ENCODE measurements at regions not wholly inside any gene's neighbourhood (a gene's known extent, or its start where the extent isn't known, plus 50 kb on each side); places are given as distances from the start of the nearest gene placed in this dataset.

DNA sequence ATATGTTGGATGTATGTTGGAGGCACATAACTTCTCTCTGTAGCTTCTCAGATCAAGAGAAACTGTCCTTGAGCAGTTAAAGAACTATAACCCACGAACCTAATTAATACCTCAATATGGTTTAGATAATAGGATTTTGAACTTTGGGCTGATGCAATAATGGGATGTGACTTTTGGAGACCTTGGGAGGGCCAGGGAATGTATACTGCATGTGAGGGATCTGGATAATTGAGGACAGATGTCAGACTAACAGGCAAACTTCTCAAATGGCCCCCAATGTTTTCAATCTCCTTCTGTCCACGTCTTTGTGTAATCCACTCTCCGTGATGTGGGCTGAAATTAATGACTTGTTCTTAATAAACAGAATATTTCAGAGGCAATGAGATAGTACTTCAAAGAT lies 202.2 kb upstream of the FAT4 start:
- DNase-seq: no peak
- Mint-ChIP-seq H3K9me3 (peaks cover 0 to 6% of the 10 kb centered on the region in 2 donors), H3K27me3 (no peaks in the 10 kb centered on the region), H3K4me3 (no peak overlapping the region), H3K27ac (no peak overlapping the region), H3K4me1 (no peaks in the 10 kb centered on the region)
- ATAC-seq: no peak

DNA sequence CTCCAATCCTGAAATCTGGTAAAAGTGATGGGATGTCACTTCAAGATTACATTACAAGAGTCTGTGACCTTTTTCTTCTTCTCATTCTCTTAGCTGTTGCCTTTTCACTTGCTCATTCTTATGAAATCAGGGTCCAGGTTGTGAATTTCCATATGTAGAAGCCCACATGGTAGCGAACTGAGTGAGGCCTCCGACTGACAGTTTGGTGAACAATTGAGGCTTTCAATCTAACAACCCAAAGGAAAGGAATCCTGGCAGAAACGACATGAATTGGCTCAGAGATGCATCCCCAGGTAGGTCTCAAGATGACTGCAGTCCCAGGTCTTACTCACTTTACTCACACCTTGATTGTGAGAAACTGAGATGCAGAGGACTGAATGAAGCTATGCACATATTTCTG lies 203.4 kb upstream of the FAT4 start:
- Mint-ChIP-seq H3K9me3 (peaks cover 0 to 6% of the 10 kb centered on the region in 2 donors), H3K27ac (no peak overlapping the region), H3K4me3 (no peak overlapping the region), H3K27me3 (no peaks in the 10 kb centered on the region), H3K4me1 (no peaks in the 10 kb centered on the region)
- ATAC-seq (no peak), DNase-seq (no peak)

DNA sequence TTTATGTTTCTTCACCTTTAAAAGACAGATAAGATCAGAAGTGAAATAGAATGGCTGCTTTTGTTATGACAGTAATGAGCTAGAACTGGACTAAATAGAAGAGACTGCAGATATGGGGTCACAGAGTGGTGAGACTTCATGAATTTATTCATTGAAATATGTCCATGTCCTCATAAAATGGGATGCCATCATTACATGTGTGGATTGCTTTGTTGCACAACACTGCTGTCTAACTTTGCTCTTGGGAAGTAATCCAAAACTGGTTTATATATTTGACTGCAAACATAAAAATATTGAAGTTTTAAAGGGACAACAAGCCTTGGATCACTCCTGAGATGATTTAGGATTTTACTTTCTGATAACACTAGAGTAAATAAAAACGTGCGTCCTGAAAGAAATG lies 209.2 kb upstream of the FAT4 start:
- H3K27ac Mint-ChIP-seq: no peak overlapping the region
- no peak for ATAC-seq
- no peak overlapping the region for H3K4me3 Mint-ChIP-seq
- no peaks in the 10 kb centered on the region for H3K27me3 Mint-ChIP-seq
- no peaks in the 10 kb centered on the region for H3K4me1 Mint-ChIP-seq
- no peak for DNase-seq
- H3K9me3 Mint-ChIP-seq: no peaks in the 10 kb centered on the region

GRCh38 chr4:125104616-125105015 lies 210.1 kb upstream of the FAT4 start:
- Mint-ChIP-seq H3K27me3 (no peaks in the 10 kb centered on the region), H3K4me3 (no peak overlapping the region), H3K27ac (no peak overlapping the region), H3K9me3 (no peaks in the 10 kb centered on the region), H3K4me1 (no peaks in the 10 kb centered on the region)
- ATAC-seq (no peak), DNase-seq (no peak)

DNA sequence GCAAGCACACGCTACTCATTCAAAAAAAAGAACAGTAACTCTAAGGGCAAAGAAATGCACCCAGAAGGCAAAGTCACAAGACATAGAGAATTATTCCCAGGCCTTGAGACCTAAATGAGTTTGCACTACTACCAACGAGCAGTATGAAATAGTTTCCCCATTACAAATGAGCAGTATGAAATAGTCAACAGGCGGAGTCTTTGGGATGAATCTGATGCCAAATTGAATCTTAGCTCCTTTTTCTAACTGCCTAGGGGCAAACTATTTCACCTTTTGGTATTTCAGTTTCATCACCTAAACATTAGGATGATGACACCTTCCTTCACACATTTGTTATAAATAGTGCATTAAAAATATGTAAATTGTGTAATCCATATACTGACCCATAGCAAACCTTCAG lies 213.0 kb upstream of the FAT4 start:
- Mint-ChIP-seq H3K27ac (no peak overlapping the region), H3K9me3 (no peaks in the 10 kb centered on the region), H3K4me1 (no peaks in the 10 kb centered on the region), H3K4me3 (no peak overlapping the region), H3K27me3 (no peaks in the 10 kb centered on the region)
- DNase-seq (no peak), ATAC-seq (no peak)

DNA sequence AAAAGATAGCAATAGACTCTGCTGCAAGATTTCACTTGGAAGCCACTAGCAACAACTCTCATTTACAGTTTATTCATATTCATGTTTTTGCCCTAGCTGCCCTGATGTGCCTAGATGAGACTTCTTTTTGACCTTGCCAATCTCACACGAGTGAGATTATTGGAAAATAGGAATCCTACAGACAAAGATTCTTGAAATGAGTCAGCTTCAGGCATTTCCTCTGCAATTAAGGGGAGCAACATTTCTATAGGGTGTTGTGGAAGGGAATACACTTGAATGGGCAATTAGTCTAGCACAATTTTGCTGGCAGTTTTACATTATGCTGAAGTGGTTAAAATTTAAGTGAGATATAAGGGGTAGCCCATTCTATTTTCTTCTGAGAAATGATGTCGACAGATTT lies 217.0 kb upstream of the FAT4 start:
- DNase-seq (no peak), ATAC-seq (no peak)
- no peak overlapping the region for H3K4me3 Mint-ChIP-seq
- no peaks in the 10 kb centered on the region for H3K4me1 Mint-ChIP-seq
- H3K27ac Mint-ChIP-seq: no peak overlapping the region
- H3K9me3 Mint-ChIP-seq: peaks cover 0 to 4% of the 10 kb centered on the region in 2 donors
- H3K27me3 Mint-ChIP-seq: no peaks in the 10 kb centered on the region

DNA sequence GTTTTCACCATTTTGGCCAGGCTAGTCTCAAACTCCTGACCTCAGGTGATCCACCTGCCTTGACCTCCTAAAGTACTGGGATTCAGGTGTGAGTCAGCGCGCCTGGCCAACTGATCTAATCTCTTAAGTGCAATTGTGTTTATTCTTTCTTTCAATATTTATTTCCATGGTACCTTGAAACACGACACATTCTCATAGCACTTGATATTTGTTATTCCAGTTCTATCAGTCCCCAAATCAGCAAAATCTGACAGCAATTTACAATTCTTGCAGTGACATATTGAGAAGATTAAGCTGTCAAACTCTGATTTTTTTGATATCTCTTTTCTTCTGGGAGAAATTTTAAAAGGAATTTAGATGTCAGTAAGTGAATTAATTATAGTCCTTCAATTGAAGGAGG lies 218.1 kb upstream of the FAT4 start:
- Mint-ChIP-seq H3K4me3 (no peak overlapping the region), H3K27me3 (no peaks in the 10 kb centered on the region), H3K9me3 (peaks cover 0 to 4% of the 10 kb centered on the region in 2 donors), H3K4me1 (no peaks in the 10 kb centered on the region), H3K27ac (no peak overlapping the region)
- ATAC-seq (no peak), DNase-seq (no peak)

GRCh38 chr4:125091541-125091940 lies 223.2 kb upstream of the FAT4 start:
- no peak for ATAC-seq
- H3K27ac Mint-ChIP-seq: no peak overlapping the region
- no peak for DNase-seq
- H3K4me1 Mint-ChIP-seq: no peaks in the 10 kb centered on the region
- peaks cover 0 to 4% of the 10 kb centered on the region in 2 donors for H3K9me3 Mint-ChIP-seq
- no peaks in the 10 kb centered on the region for H3K27me3 Mint-ChIP-seq
- no peak overlapping the region for H3K4me3 Mint-ChIP-seq

- peaks cover 0 to 4% of the 10 kb centered on the region in 2 donors for H3K9me3 Mint-ChIP-seq
- DNase-seq (no peak), ATAC-seq (no peak)
- H3K27me3 Mint-ChIP-seq: no peaks in the 10 kb centered on the region
- no peaks in the 10 kb centered on the region for H3K4me1 Mint-ChIP-seq
- no peak overlapping the region for H3K4me3 Mint-ChIP-seq
- H3K27ac Mint-ChIP-seq: no peak overlapping the region
Measured at GRCh38 chr4:125091101-125091500, 223.7 kb upstream of the FAT4 start.

- no peak overlapping the region for H3K4me3 Mint-ChIP-seq
- ATAC-seq (no peak), DNase-seq (no peak)
- H3K27me3 Mint-ChIP-seq: no peaks in the 10 kb centered on the region
- no peaks in the 10 kb centered on the region for H3K4me1 Mint-ChIP-seq
- H3K9me3 Mint-ChIP-seq: no peaks in the 10 kb centered on the region
- no peak overlapping the region for H3K27ac Mint-ChIP-seq
Measured at GRCh38 chr4:125084608-125085007, 230.1 kb upstream of the FAT4 start.

DNA sequence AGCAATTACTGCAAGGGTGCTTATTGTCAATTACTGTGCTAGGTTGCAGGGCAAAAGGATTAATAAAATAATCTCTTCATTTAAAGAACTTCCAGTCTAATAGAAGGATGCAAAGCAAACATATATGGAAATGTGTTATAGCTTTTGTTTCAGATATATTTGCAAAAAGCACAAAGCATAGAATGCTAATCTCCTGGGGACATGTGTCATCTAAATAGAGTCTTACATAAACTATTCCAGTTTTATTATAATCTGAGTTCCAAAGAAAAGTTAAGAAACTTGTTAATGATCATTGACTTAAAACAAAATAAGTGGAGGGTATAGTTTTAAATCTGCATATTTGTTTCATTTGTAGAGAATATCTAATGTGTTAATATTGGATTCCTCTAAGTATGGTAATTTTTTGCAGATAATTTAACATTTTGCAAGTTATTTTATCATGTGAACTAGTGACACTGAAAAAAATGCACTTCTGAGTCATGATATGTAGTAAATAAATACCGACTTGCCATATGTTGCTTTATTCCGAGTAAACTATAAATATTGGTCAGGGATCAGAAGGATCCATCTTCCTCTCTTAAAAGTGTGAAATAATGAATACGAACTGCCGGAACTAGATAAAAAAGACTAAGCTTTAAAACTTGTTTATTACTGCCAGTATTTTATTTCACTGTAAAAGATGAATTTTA lies 231.9 kb upstream of the FAT4 start:
- H3K27ac Mint-ChIP-seq: no peak overlapping the region

GRCh38 chr4:125072269-125072668 lies 242.5 kb upstream of the FAT4 start:
- no peak for DNase-seq
- H3K4me3 Mint-ChIP-seq: no peak overlapping the region
- H3K27me3 Mint-ChIP-seq: no peaks in the 10 kb centered on the region
- no peak for ATAC-seq
- peaks cover 0 to 6% of the 10 kb centered on the region in 2 donors for H3K9me3 Mint-ChIP-seq
- H3K4me1 Mint-ChIP-seq: no peaks in the 10 kb centered on the region
- H3K27ac Mint-ChIP-seq: no peak overlapping the region

More for the DNA sequence above, 231.9 kb upstream of the FAT4 start:
- no peaks in the 10 kb centered on the region for H3K9me3 Mint-ChIP-seq
- no peaks in the 10 kb centered on the region for H3K27me3 Mint-ChIP-seq
- ATAC-seq (no peak), DNase-seq (no peak)
- no peaks in the 10 kb centered on the region for H3K4me1 Mint-ChIP-seq
- H3K4me3 Mint-ChIP-seq: no peak overlapping the region

DNA sequence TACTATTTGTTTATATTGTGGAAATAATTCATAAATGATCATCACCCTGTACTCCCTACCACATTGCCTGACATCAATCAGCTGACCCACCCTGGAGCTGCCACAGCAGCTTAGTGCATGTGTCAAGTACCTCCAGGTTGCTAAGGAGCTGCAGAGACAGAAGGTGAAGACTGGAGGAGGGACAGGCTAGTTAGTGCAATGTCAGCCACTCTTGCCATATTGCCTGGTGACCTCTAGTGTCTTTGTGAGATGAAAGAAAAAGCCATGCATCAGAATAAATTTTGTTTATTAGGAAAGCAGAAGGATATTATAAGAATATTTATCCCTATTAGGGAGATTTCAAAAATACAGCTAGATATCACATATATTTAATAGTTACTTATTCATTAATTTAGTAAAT lies 243.9 kb upstream of the FAT4 start:
- Mint-ChIP-seq H3K4me3 (no peak overlapping the region), H3K9me3 (peaks cover 0 to 6% of the 10 kb centered on the region in 2 donors), H3K27me3 (no peaks in the 10 kb centered on the region), H3K4me1 (no peaks in the 10 kb centered on the region), H3K27ac (no peak overlapping the region)
- ATAC-seq (no peak), DNase-seq (no peak)

GRCh38 chr4:125062115-125063050 lies 252.4 kb upstream of the FAT4 start:
- ATAC-seq: no peak
- no peak for DNase-seq
- Mint-ChIP-seq H3K9me3 (peaks cover 0 to 3% of the 10 kb centered on the region in 2 donors), H3K27me3 (no peaks in the 10 kb centered on the region), H3K27ac (no peak overlapping the region), H3K4me3 (no peak overlapping the region), H3K4me1 (no peaks in the 10 kb centered on the region)

GRCh38 chr4:125060376-125060775 lies 254.4 kb upstream of the FAT4 start:
- Mint-ChIP-seq H3K9me3 (peaks cover 0 to 3% of the 10 kb centered on the region in 2 donors), H3K27ac (no peak overlapping the region), H3K4me1 (no peaks in the 10 kb centered on the region), H3K4me3 (no peak overlapping the region), H3K27me3 (no peaks in the 10 kb centered on the region)
- no peak for ATAC-seq
- DNase-seq: no peak

GRCh38 chr4:125049711-125050110 lies 265.0 kb upstream of the FAT4 start:
- Mint-ChIP-seq H3K4me1 (no peaks in the 10 kb centered on the region), H3K27me3 (no peaks in the 10 kb centered on the region), H3K9me3 (peaks cover 6 to 9% of the 10 kb centered on the region in 2 donors), H3K27ac (no peak overlapping the region), H3K4me3 (no peak overlapping the region)
- no peak for ATAC-seq
- no peak for DNase-seq

Data from stimulated activated naive CD8-positive, alpha-beta T cell treated with anti-CD3 and anti-CD28 coated beads, Interleukin-15, amount 100 ng/mL, for 72 hours (primary cell).